Stomach (tissue), 4 donors: ENCODE measurements at regions not wholly inside any gene's neighbourhood (a gene's known extent, or its start where the extent isn't known, plus 50 kb on each side); places are given as distances from the start of the nearest gene placed in this dataset.

ENCODE experiments used
- POLR2A ChIP-seq, 4 donors: fragments of 450-650 bp; IDR thresholded peaks; one replicate each; pipeline ENCODE4 v1.6.1; 2016; ENCODE audit warnings: antibody characterized with exemption in 4 of 4, control low read depth in 2 of 4, mild to moderate bottlenecking in 1 of 4, moderate library complexity in 1 of 4
- POLR2AphosphoS5 ChIP-seq, 3 donors: sonication (generic); formaldehyde crosslinking; IDR thresholded peaks; one replicate each; pipeline ENCODE4 v1.6.1; 2016; ENCODE audit warnings: antibody characterized with exemption in 3 of 3
- TF ChIP-seq, protein P1 (sequence below), 7 experiments: fragments of 450-650 bp in 4 of 7; fragments of 200-600 bp in 3 of 7; sonication (generic) in 3 of 7; IDR thresholded peaks; one replicate each; pipeline ENCODE4 v1.5.1; 2016 to 2019; ENCODE audit warnings: antibody characterized with exemption in 7 of 7, control low read depth in 2 of 7, mild to moderate bottlenecking in 1 of 7

DNA sequence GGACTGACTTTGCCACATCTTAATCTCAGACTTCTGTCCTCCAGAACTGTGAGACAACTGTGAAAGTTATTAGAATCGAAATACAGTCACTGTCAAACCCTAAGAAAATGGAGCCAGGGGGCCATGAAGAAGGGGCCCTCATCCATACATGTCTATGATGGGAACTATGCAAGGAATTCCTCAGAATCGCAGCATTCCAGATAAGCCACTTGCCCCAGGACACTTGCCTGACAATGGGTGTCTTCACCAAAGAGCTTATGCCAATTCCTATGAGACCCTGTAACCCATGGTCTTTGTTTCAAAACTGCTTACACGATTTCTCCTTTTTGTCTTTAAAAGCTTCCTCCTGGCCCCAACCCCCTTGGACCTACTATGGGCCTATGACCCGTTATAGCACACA lies 90.4 kb upstream of the FOXP4 start:
- TF ChIP-seq, protein P1, sequence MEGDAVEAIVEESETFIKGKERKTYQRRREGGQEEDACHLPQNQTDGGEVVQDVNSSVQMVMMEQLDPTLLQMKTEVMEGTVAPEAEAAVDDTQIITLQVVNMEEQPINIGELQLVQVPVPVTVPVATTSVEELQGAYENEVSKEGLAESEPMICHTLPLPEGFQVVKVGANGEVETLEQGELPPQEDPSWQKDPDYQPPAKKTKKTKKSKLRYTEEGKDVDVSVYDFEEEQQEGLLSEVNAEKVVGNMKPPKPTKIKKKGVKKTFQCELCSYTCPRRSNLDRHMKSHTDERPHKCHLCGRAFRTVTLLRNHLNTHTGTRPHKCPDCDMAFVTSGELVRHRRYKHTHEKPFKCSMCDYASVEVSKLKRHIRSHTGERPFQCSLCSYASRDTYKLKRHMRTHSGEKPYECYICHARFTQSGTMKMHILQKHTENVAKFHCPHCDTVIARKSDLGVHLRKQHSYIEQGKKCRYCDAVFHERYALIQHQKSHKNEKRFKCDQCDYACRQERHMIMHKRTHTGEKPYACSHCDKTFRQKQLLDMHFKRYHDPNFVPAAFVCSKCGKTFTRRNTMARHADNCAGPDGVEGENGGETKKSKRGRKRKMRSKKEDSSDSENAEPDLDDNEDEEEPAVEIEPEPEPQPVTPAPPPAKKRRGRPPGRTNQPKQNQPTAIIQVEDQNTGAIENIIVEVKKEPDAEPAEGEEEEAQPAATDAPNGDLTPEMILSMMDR (IDR thresholded peaks at IDR 0.05): no peak
- TF ChIP-seq POLR2A (IDR thresholded peaks at IDR 0.05) (no peak), POLR2AphosphoS5 (IDR thresholded peaks at IDR 0.05) (no peak)
